HG03457 (cell line): ENCODE measurements at regions not wholly inside any gene's neighbourhood (a gene's known extent, or its start where the extent isn't known, plus 50 kb on each side); places are given as distances from the start of the nearest gene placed in this dataset.

Source experiments
- ATAC-seq: cut with Tn5 transposase; IDR thresholded peaks from one replicate; pipeline ENCODE4 v1.9.1; 2021; ENCODE audit warnings: moderate number of reproducible peaks; ENCODE audit not compliant: unreplicated experiment

GRCh38 chr15:47988564-47988963 is 132.2 kb upstream of the SLC24A5 start:
- no peak for ATAC-seq

DNA sequence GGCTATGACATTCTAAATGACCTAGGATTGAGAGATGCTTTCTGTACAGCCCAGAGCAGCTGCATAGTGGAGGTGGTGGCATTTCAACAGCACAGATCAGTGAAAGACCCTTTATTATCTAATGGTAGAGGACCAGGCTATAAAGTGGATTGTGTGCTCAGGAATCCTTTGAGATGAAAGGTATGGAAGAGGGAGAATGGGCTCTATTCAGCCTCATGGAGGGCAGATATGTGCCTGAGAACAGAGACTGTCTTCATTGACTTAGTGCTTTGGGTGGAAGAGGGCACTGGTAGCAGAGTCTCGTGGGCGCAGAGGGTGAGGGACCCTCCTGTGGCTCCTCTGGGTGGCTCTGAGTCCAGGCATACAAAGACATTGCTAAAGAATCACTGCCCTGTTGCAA is 130.0 kb upstream of the SLC24A5 start:
- no peak for ATAC-seq

GRCh38 chr15:47991357-47991756 is 129.4 kb upstream of the SLC24A5 start:
- no peak for ATAC-seq

DNA sequence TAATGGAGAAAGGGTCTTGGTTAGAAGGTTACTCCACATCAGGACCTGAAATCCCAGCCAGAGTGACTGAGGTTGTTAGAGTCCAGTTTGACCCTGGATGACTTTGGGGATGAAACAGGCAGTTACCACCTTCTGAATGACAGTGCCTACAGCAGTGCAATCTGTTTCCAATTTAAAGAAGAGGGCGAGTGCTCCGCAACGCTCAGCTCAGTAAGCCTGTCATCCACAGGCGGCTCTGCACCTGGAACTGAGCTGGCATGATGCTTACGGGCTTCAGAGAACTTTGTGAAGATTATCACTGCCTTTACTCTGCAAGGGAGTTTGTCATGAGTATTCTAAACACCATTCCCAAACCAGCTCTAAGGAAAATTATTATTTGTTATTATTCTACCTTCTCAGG is 127.7 kb upstream of the SLC24A5 start:
- no peak for ATAC-seq

DNA sequence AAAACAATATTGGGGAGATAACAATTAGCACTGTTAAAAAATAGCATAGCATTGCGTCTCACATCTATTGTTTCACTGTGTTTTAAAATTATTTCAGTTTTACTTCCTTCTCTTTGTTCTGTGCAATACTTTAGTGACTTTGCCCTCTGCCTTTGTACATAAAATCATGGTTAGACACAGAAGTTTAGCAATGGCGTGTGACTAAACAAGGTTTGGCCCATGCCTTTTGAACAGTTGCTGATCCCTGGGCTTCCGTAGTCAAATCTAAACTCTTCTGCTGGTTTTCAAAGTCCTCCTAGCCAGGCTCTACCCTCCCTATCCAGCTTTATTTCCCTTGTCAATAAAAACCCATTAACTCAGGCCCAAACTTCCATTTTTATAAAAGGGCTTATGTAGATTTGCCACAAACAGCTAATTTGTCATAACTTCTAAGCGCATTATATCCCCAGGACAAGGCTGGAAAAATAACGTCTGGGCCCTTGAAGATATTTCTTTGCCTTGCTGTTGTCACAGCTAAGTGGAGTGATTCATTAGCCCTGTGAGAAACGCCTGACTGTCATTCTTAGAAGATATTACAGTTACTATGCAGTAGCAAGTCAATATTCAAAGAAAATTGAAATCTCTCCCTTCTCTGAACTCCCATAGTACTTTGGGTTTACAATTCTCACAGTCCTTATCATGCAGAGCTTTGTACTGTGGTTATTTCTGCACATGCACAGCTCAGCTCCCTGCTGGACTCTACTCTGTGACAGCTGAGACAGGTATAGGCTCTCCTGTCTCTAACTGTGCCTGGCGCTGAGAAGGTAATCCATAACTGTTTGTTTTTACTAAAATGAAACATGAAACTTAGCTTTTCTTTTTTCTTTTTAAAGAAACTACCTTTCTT is 123.4 kb upstream of the SLC24A5 start:
- ATAC-seq = no peak

DNA sequence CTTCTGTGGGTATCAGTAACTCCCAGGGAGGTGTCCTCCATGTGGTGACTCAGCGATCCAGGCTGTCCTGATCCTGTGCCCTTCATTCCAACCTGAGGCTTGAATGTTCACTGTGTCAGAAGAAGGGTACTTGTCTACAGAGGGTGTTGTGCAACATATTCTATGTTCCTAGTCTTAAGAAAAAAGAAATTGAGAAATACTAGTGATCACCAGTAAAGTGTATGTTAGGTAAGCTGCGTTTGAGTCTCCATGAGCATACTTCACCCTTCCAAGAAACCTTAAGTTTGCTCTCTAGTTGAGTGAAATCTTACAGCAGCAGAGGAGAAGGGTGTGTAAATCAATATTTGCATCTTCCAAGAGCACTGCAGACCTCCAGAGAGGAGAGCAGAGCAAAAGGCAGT is 122.2 kb upstream of the SLC24A5 start:
- ATAC-seq = no peak

DNA sequence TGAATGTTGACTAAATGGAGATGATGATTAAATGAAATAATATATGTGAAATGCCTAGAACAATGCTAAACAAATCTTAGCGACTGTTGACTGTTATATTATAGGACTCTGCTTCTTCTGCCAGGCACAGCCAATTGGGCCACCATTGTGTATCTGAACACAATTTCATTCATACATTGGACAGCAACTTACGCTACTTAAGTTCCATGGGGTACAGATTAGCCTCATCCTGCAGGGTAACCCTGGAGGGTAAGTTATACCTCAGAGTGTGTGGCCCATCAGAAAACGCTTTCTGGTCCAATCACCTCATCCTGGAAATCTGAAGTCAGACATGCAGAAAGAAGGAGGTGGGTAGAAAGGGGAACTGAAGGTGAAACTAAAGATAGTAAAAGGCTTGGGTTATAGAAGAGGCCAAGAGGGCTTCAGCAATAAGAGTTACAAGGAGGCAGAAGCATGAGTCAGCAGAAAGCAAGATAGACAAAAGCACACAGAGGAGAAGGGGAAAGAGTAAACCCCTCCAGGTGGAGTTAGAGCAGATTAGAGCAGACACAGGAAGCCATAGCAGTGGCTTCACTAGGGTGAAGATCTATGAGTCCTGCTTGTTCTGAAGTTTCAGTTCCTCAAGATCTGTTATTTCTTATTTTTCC is 119.3 kb upstream of the SLC24A5 start:
- ATAC-seq = peak; percentile 95

DNA sequence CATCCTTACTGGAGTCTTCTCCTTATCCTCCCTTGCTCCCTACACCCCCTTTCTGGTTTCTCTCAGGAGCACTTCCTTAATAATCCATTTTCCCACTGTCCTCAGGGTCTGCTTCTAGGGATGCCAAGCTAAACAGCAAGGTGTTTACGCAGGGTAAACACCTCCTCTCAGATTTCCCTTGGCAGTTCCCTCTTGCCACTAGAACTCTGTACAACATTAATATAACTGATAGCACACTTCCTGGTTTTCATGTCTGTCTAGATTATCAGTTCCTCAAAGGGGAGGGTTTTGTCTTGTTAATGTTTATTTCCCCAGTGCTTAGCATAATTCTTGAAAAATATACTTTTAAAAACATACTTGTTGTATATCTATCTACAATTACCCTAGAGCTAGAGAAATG is 118.0 kb upstream of the SLC24A5 start:
- no peak for ATAC-seq

GRCh38 chr15:48003441-48003840 is 117.3 kb upstream of the SLC24A5 start:
- no peak for ATAC-seq

- ATAC-seq = no peak
These were observed 115.7 kb upstream of the SLC24A5 start for GRCh38 chr15:48005077-48005476.

- ATAC-seq = no peak
These were observed 114.7 kb upstream of the SLC24A5 start for GRCh38 chr15:48006031-48006511.

DNA sequence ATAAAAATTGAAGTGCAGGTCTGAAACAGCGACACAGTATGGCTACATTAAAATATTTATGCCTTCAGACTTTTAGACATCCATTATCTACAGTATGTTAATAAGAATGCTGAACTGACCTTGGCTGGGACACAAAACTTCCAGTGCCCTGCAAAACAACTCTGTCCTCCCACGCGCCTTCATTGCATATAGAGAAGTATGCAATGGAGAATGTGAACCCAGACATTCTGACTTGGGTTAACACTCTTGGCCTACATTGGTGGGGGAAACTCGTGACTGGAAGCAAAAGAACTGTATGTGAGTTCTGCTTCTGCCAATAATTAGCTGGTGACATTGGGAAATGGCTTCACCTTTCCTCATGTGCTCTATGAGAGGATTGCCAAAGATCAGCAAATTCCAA is 110.5 kb upstream of the SLC24A5 start:
- ATAC-seq = no peak

GRCh38 chr15:48012191-48012590 is 108.6 kb upstream of the SLC24A5 start:
- no peak for ATAC-seq

GRCh38 chr15:48016865-48017264 is 103.9 kb upstream of the SLC24A5 start:
- no peak for ATAC-seq

- ATAC-seq = no peak
These were observed 103.0 kb upstream of the SLC24A5 start for GRCh38 chr15:48017747-48018146.

DNA sequence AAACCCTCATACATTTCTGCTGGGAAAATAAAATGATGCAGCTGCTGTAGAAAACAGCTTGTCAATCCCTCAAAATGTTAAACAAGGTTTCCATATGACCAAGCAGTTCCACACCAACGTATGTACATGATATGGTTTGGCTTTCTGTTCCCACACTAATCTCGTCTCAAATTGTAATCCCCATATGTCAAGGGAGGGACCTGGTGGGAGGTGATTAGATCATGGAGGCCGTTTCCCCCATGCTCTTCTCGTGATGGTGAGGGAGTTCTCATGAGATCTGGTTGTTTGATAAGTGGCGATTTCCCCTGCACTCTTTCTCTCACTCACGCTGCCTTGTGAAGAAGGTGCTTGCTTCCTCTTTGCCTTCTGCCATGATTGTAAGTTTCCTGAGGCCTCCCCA is 100.6 kb upstream of the SLC24A5 start:
- no peak for ATAC-seq

DNA sequence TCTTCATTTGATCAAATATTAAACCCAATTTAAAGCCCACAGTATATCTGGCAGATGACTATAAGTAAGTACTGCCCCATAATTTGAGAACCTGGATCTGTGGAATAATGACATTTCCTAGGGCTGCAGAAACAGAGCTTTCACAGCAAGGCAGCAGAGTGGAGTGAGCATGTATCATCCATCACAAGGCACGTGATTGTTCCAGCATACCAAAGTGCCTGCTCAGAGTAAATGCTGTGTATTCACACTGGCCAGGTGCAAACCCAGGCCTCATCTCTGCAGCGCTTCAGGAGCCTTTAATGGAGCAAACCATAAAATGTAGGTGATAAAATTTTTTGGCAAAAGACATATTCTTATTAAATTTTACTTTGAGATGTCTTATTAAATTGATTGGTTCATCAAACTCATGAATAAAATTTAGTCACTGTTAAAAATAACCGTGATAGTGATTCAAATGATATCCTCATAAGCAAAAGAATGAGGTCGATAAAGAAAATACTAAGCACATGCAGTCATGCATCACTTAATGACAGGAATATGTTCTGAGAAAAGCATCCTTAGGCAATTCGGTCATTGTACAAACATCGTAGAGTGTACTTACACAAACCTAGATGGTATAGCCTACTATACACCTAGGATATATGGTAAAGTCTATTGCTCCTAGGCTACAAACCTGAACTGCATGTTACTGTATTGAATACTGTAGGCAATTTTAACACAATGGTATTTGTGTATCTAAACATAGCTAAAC is 99.3 kb upstream of the SLC24A5 start:
- ATAC-seq = no peak

GRCh38 chr15:48025118-48025517 is 95.7 kb upstream of the SLC24A5 start:
- ATAC-seq = no peak

DNA sequence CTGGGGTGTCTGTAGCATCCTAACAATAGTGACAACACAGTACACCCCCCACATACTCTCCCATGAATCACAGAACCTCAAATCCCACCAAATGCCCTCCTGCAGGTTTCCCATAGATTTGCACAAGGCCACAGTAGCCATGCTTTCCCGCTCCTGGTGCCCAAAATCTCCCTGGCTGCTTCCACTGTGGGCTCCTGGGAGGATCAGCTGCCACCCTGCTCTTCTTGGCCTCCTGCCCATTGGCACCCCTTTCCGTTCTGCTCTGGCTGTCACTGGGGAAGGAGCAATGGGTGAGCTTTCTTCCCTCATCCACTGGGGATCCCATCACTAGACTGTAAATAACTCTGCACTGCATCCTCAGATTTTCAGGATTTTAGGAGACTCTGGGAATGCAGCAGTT is 92.1 kb upstream of the SLC24A5 start:
- no peak for ATAC-seq

- no peak for ATAC-seq
These were observed 91.1 kb upstream of the SLC24A5 start for GRCh38 chr15:48029642-48030041.

DNA sequence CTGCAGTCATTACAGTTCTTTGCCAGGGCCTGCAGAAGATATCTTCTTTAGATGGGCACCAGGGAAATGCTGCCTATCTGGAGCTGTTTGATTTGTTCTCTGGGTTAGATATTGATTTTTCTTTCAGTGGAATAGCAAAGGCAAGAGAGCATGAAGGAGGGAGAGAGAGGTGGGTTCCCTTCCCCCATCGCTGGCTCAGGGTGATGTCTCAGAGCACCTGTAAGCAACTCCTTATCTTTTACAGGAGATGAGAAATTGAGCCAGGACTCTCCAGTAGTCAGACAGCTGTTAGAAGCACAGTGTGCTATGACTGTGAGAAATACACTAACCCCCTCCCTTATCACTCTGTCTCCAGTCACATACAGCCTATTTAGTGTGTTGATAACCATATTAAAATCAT is 89.3 kb upstream of the SLC24A5 start:
- ATAC-seq = no peak

GRCh38 chr15:48031973-48032372 is 88.8 kb upstream of the SLC24A5 start:
- no peak for ATAC-seq
